ENCODE measurements at regions not wholly inside any gene's neighbourhood (a gene's known extent, or its start where the extent isn't known, plus 50 kb on each side); places are given as distances from the start of the nearest gene placed in this dataset.

- no peak for TF ChIP-seq CTCF (IDR thresholded peaks at IDR 0.05; ENCODE audit: insufficient read depth, low read length, poor library complexity, severe bottlenecking)
- no peaks in the 10 kb centered on the region for H3K36me3 ChIP-seq (ENCODE audit: control insufficient read depth, insufficient read depth, low read length)
- H3K4me3 ChIP-seq (ENCODE audit: low read depth, low read length) = no peak overlapping the region
- DNase-seq (ENCODE audit: low read depth) = no peak
- H3K27me3 ChIP-seq (ENCODE audit: control insufficient read depth, insufficient read depth, low read length) = no peaks in the 10 kb centered on the region
Measured at GRCh38 chr4:106628586-106629267, 260.1 kb upstream of the GIMD1 start.

- DNase-seq (ENCODE audit: low read depth) = no peak
Measured at GRCh38 chr4:106627051-106627450, 258.5 kb upstream of the GIMD1 start.

GRCh38 chr4:106624671-106625070 is 256.1 kb upstream of the GIMD1 start:
- no peak for TF ChIP-seq CTCF (IDR thresholded peaks at IDR 0.05; ENCODE audit: insufficient read depth, low read length, poor library complexity, severe bottlenecking)
- Histone ChIP-seq H3K36me3 (ENCODE audit: control insufficient read depth, insufficient read depth, low read length) (no peaks in the 10 kb centered on the region), H3K27me3 (ENCODE audit: control insufficient read depth, insufficient read depth, low read length) (no peaks in the 10 kb centered on the region), H3K4me3 (ENCODE audit: low read depth, low read length) (no peak overlapping the region)
- DNase-seq (ENCODE audit: low read depth) = no peak

More at GRCh38 chr4:106627051-106627450, 258.5 kb upstream of the GIMD1 start:
- no peak for TF ChIP-seq CTCF (IDR thresholded peaks at IDR 0.05; ENCODE audit: insufficient read depth, low read length, poor library complexity, severe bottlenecking)
- no peaks in the 10 kb centered on the region for H3K36me3 ChIP-seq (ENCODE audit: control insufficient read depth, insufficient read depth, low read length)
- no peak overlapping the region for H3K4me3 ChIP-seq (ENCODE audit: low read depth, low read length)
- H3K27me3 ChIP-seq (ENCODE audit: control insufficient read depth, insufficient read depth, low read length) = no peaks in the 10 kb centered on the region

- no peaks in the 10 kb centered on the region for H3K27me3 ChIP-seq (ENCODE audit: control insufficient read depth, insufficient read depth, low read length)
- no peak for DNase-seq (ENCODE audit: low read depth)
- H3K36me3 ChIP-seq (ENCODE audit: control insufficient read depth, insufficient read depth, low read length) = no peaks in the 10 kb centered on the region
- no peak overlapping the region for H3K4me3 ChIP-seq (ENCODE audit: low read depth, low read length)
- TF ChIP-seq CTCF (IDR thresholded peaks at IDR 0.05; ENCODE audit: insufficient read depth, low read length, poor library complexity, severe bottlenecking) = no peak
Measured at GRCh38 chr4:106618956-106619355, 250.4 kb upstream of the GIMD1 start.

GRCh38 chr4:106615961-106616360 is 247.4 kb upstream of the GIMD1 start:
- Histone ChIP-seq H3K36me3 (ENCODE audit: control insufficient read depth, insufficient read depth, low read length) (no peaks in the 10 kb centered on the region), H3K4me3 (ENCODE audit: low read depth, low read length) (no peak overlapping the region), H3K27me3 (ENCODE audit: control insufficient read depth, insufficient read depth, low read length) (no peaks in the 10 kb centered on the region)
- TF ChIP-seq CTCF (IDR thresholded peaks at IDR 0.05; ENCODE audit: insufficient read depth, low read length, poor library complexity, severe bottlenecking) = no peak
- no peak for DNase-seq (ENCODE audit: low read depth)

GRCh38 chr4:106615410-106615945 is 246.9 kb upstream of the GIMD1 start:
- no peaks in the 10 kb centered on the region for H3K36me3 ChIP-seq (ENCODE audit: control insufficient read depth, insufficient read depth, low read length)
- no peaks in the 10 kb centered on the region for H3K27me3 ChIP-seq (ENCODE audit: control insufficient read depth, insufficient read depth, low read length)
- TF ChIP-seq CTCF (IDR thresholded peaks at IDR 0.05; ENCODE audit: insufficient read depth, low read length, poor library complexity, severe bottlenecking) = no peak
- H3K4me3 ChIP-seq (ENCODE audit: low read depth, low read length) = no peak overlapping the region
- no peak for DNase-seq (ENCODE audit: low read depth)
